ENCODE measurements at regions not wholly inside any gene's neighbourhood (a gene's known extent, or its start where the extent isn't known, plus 50 kb on each side); places are given as distances from the start of the nearest gene placed in this dataset.

GRCh38 chr11:45402049-45402630, 116.0 kb upstream of the SYT13 start:
- 90 to 96% methylated on average over 1 of the region's 1 CpG for WGBS, 2 donors
- Histone ChIP-seq H3K36me3 (ENCODE audit: low read depth, missing control alignments) (no peaks in the 10 kb centered on the region), H3K27me3 (no peaks in the 10 kb centered on the region), H3K27ac (no peak overlapping the region), H3K4me1 (no peaks in the 10 kb centered on the region), H3K4me3 (no peak overlapping the region), H3K9me3 (no peaks in the 10 kb centered on the region)
- TF ChIP-seq POLR2A (IDR thresholded peaks at IDR 0.05), result no peak
- TF ChIP-seq CTCF (IDR thresholded peaks at IDR 0.05), result no peak
- no peak for DNase-seq
- intact Hi-C loops (cut with DNase I; ENCODE audit: low total_unique reads), result no loop called here

GRCh38 chr11:45400591-45400990, 114.5 kb upstream of the SYT13 start:
- 48 to 71% methylated on average over 8 of the region's 8 CpGs for WGBS, 2 donors
- TF ChIP-seq POLR2A (IDR thresholded peaks at IDR 0.05) (no peak), CTCF (IDR thresholded peaks at IDR 0.05) (no peak)
- Histone ChIP-seq H3K4me1 (no peaks in the 10 kb centered on the region), H3K27me3 (no peaks in the 10 kb centered on the region), H3K36me3 (ENCODE audit: low read depth, missing control alignments) (no peaks in the 10 kb centered on the region), H3K9me3 (no peaks in the 10 kb centered on the region), H3K27ac (no peak overlapping the region), H3K4me3 (no peak overlapping the region)
- DNase-seq, result no peak
- intact Hi-C loops (cut with DNase I; ENCODE audit: low total_unique reads), result no loop called here

GRCh38 chr11:45399166-45399565, 113.0 kb upstream of the SYT13 start:
- no peak overlapping the region for H3K27ac ChIP-seq
- no peaks in the 10 kb centered on the region for H3K27me3 ChIP-seq
- H3K9me3 ChIP-seq, result no peaks in the 10 kb centered on the region
- no peak overlapping the region for H3K4me3 ChIP-seq
- no peak for DNase-seq
- H3K36me3 ChIP-seq (ENCODE audit: low read depth, missing control alignments), result no peaks in the 10 kb centered on the region
- intact Hi-C loops (cut with DNase I; ENCODE audit: low total_unique reads), result no loop called here
- no peak for TF ChIP-seq CTCF (IDR thresholded peaks at IDR 0.05)
- no peak for TF ChIP-seq POLR2A (IDR thresholded peaks at IDR 0.05)
- 82 to 85% methylated on average over 3 of the region's 3 CpGs for WGBS, 2 donors
- H3K4me1 ChIP-seq, result no peaks in the 10 kb centered on the region

- 96 to 97% methylated on average over 8 of the region's 8 CpGs for WGBS, 2 donors
- TF ChIP-seq CTCF (IDR thresholded peaks at IDR 0.05), result no peak
- H3K4me3 ChIP-seq, result no peak overlapping the region
- no peaks in the 10 kb centered on the region for H3K36me3 ChIP-seq (ENCODE audit: low read depth, missing control alignments)
- H3K4me1 ChIP-seq, result no peaks in the 10 kb centered on the region
- H3K27me3 ChIP-seq, result no peaks in the 10 kb centered on the region
- no peaks in the 10 kb centered on the region for H3K9me3 ChIP-seq
- no peak overlapping the region for H3K27ac ChIP-seq
- intact Hi-C loops (cut with DNase I; ENCODE audit: low total_unique reads), result no loop called here
- no peak for DNase-seq
Measured at GRCh38 chr11:45398325-45398724, 112.2 kb upstream of the SYT13 start.

GRCh38 chr11:45396394-45396793, 110.3 kb upstream of the SYT13 start:
- no peaks in the 10 kb centered on the region for H3K36me3 ChIP-seq (ENCODE audit: low read depth, missing control alignments)
- 43 to 75% methylated on average over 4 of the region's 4 CpGs for WGBS, 2 donors
- intact Hi-C loops (cut with DNase I; ENCODE audit: low total_unique reads), result no loop called here
- no peaks in the 10 kb centered on the region for H3K4me1 ChIP-seq
- no peak overlapping the region for H3K4me3 ChIP-seq
- H3K9me3 ChIP-seq, result no peaks in the 10 kb centered on the region
- no peak overlapping the region for H3K27ac ChIP-seq
- no peak for TF ChIP-seq CTCF (IDR thresholded peaks at IDR 0.05)
- no peak for TF ChIP-seq POLR2A (IDR thresholded peaks at IDR 0.05)
- DNase-seq, result no peak
- no peaks in the 10 kb centered on the region for H3K27me3 ChIP-seq
